Islet precursor cell (in vitro differentiated cells): ENCODE measurements at regions not wholly inside any gene's neighbourhood (a gene's known extent, or its start where the extent isn't known, plus 50 kb on each side); places are given as distances from the start of the nearest gene placed in this dataset.
A peak's percentile ranks its signal among the peaks of the same experiment; 100 is the strongest.

Source experiments
- DNase-seq: peaks from one replicate; pipeline ENCODE4 v3.0.0-alpha.2; 2018

DNA sequence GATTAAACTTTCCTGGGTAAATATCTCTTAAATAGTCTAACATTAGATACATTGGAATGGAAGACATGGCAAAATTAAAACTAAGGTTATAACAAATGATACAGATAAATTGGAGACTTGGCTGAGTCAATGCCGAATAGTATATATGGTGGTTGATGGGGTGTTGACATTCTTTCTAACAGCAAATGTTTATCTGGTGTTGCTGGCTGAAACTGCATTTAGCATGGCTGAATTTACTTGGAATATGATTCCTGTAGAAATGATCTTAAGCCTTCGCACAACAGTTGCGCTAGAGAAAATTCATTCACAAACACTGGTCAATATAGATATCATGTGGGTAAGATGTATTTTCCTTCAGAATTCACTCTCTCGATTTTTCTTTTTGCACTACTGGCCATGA lies 646.0 kb upstream of the CXADR start:
- no peak for DNase-seq

DNA sequence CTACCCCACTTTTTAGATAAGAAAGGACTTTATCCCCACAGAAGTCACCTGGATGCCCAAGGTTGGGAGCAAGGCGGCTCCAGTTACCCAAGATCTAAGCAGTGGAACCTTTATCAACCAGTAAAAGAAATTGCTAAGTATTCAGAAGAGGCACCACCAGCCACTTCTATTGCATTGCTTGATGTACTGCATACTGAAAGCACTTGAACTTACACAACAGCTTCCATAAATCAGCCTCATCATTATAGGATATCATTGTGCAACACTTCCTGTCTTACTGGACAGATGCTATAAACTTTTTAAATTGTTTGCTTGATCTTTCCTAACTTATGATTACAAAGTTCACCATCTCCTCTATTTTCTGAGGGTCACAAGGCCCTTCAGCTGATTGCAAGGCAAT lies 642.7 kb upstream of the CXADR start:
- no peak for DNase-seq

DNA sequence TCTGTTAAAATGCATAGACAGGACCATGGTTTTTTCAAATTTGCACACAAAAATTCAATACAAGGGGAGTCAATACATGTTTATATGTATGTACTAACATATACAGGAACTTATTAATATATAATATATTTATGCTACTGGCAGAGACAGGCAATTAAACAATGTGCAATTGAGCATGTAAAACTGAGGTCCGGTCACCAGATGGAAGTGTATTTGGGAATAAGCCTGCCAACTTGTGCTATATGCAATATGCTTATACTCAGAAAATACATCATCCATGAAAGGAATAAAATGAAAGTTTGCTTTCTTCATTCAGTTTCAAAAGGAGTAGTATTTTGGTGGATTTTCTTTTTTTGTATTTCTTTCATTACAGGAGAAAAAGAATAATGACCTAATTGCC lies 640.2 kb upstream of the CXADR start:
- DNase-seq, result no peak

DNA sequence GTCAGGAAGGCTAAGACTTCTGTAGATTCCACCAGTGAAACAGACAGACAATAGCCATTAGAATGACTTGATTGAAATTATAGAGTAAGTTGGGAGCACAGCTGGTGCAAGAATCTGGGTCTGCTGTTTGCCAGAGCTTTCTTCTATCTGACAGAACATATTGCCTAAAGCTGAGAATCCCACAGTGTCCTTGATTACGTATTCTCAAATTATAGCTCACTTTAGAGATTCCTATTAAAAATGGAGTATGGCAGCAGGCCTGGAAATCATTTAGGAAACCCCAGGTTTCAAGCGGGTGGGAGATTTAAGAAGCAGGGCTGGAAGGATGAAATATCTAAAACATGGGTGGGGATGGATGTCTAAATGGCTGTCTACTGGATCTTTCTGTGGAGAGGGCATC lies 639.7 kb upstream of the CXADR start:
- DNase-seq, result no peak

DNA sequence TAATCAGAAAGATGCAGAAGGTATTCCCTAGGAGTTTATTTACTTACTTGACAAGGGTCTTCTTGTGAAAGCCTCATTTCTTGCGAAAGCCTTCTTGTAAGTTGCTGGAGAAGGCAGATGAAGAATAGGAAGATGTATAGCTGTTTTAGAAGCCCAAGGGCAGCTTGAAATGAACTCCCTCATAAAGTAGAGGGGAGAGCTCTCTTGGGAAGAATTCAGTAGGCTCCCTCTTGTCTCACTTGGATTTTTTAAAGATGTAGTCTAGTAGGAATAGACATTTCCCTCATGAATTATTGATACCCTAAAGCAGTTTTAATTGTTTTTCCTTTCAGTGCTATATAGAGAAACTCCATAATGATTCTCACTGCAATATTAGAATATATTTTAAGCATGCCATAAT lies 639.2 kb upstream of the CXADR start:
- no peak for DNase-seq

DNA sequence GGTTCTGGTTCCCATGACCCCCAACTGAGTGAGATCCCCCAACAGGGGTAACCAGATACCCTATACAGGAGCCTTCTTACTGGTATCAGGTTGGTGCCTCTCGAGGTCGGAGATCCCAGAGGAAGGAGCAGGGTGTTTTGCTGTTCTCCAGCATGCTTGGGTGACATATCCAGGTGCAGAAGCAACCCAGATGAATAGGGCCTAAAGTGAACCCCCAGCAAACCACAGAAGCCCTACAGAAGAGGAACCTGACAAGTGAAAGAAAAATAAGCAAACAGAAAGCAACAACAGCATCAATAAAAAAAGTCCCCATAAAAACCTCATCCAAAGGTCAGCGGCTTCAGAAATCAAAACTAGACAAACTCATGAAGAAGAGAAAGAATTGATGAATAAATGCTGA lies 633.4 kb upstream of the CXADR start:
- DNase-seq, result no peak

DNA sequence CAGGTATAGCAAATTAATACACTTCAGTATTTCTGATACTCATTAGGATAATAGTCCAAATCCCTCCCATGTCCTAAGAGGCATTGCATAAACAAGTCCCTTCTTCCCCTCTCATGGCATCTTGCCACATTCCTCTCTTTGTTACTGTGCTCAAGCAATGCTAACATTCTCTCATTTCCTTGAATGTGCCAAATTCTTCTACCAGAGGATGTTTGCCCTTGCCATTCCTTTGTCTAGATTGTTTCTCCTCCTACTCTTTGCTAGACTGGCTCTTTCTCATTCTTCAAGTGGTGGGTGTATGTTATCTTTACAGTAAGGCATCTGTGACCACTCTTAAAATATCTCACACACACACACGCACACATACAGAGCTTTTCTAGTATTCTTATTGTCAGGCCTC lies 621.0 kb upstream of the CXADR start:
- no peak for DNase-seq

DNA sequence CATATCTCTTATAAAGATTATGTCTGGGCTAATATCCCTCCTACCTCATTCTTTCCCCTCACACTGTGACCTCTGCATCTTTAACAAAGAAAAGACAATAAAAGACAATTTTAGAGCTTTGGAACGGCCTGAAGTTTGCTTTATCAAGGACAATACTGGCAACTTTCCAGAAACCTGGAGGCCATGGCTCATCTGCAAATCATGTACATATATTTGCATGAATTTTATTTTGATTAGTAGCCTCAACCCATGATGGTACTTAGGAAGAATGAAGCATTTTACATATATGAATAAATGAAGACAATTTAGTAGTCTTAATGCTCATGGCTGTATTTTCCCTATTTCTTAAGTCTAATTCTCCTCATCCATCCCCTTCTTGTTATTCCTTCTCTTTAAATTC lies 612.2 kb upstream of the CXADR start:
- no peak for DNase-seq

DNA sequence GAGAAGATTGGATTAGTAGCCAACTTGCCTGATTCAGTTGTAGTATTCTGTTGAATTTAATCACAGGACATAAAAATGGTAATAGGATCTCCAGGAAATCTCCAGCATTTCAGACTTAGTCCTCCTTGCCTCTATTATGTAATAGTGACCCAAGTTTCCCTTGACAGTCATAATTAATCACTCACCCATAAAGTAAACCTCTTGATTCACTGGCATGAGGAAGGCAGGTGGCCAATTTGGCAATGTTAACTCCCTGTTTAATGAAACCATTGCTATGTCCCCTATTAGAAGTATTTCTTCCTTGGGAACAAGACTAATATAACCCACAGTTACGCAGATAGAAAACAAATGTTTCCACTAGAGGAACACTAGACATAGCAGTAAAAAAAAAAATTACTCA lies 604.8 kb upstream of the CXADR start:
- no peak for DNase-seq

DNA sequence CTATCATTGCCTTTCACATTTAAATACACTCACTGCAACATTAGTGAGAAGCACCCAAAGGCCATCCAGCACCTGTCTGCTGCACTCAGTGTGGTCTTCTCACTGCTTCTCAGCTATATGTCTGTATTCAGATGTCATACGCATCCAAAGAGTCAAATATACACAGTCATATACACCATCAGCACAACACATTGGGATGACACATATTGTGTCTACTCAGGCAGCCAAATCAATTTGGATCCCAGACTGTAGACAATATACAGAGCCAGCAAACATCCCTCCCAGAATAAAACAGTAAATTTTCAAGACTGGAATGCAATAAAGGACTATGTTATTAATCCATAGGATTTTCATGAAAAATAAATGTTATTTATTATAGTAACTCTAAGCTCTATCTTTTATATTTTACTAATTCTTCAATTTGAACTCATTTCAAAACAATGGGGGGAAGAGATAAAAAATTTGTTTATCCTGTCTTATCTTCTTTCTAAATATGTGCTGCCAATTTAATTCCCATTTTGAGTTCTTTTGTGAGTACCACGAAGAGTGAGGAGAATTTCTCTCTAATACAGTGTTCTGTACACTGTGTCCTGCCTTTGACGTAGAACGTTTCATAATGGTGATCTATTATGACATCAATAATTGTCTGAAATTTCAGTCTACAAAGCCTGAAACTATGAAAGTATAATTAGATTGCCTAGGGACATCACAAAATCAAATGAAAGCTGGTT lies 602.2 kb upstream of the CXADR start:
- DNase-seq, result no peak

DNA sequence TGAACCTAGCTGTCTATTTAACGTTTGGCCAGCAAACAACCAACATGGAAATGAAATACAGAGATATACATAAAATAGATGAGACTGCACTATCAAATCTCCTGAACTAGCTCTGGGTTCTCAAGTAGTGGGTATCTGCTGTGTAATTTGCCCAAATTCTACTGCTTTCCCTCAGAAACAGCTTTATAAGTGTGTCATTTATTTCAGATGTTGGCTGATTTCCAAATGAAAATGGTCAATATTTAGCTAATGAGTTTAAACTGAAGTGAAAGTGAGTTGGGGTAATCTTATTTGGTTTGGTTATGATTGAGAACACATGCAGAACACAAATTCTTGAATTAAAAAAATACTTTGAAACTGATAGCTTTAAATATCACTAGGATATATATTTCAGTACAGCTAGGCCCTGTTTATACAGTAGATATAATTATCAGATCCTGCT lies 601.7 kb upstream of the CXADR start:
- DNase-seq, result no peak

DNA sequence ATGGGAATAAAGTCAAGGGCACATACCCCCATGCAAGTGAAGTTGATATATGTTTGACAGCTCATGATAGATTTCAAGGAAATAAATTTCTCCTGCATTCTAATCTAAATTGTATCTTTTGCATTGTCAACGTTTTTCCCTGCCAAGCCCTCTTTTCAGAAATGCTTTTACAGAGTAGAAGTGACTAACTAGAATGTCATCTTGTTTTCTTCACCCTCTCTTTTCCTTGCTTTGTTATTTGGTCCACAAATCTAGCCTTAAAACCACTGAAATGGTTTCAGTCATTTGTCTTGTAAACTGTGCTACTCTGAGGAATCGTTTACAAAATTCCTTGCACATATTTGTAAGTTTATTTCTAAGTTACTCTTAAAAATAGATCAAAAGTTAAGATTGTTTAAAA lies 600.8 kb upstream of the CXADR start:
- no peak for DNase-seq

DNA sequence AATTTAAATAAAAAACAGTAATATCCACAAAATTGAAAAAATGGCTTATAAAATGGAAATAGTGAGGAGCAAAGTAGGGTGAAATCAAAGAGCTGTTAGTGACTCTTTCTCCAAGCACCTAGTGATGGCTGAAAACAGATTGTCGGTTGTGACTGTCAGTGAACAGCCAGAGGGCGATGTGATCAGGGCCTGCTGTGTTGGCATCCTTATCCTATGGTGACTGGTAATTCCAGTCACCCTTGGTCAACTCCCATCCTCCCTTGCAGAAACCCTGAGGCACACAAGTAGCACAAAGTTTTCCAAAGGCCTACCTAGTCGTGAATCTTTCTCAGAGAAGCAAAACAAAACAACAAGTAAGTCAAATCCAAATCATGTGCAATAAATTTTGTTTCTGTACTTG lies 599.8 kb upstream of the CXADR start:
- peak; percentile 58 for DNase-seq

DNA sequence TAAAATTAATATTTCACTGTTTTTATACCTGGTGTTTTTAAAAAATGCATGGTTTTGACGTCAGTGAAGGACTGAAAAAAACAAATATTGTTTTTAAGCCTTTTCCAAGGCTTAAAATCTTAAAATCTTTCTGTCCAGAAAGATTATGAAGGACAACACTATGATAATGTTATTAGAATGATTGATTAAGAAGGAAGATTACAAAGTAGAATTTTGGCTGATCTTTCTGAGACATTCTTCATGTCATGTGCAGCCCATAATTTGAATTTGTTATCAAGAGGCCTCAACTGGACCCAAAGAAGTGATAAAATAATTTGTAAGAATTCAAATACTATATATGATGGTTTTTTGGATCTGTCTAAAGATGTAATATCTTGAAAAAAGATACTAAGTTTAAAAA lies 584.4 kb upstream of the CXADR start:
- DNase-seq, result no peak

DNA sequence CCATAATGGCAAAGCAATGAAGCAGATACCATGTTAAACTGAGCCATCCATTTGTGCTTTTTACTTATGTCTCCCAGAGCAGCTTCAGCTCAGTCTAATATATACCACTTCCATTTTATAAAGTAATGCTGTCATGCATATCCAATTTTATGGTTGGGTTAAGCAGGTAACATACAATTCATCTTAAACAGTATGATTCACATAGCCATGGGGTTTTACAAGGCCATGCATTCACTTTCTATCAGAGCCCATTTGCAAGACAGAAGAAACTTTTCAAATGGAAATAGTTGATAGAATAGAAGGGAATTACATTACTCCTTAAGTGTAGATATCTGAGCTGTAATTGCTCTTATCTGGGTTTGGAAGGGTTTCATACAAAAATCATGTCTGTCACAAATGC lies 580.5 kb upstream of the CXADR start:
- DNase-seq, result no peak

DNA sequence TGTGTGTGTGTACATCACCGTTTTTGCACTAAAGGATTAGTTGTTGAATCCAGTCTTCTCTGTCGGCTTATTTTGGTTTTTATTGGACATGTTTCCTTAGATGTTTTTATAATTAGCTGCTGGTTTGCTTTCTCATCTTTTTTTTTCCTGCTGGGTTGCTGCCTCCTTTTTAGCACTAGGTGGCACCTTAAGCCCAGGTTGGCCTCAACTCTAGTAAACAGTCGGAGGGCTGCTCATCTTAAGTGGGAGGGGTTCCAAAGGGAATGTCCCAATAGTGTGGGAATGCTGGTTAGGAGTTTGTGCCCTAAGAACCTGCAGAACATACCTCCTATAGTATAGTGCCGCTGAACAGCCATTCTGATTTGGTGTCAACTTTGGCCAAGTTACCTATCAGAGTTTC lies 570.1 kb upstream of the CXADR start:
- DNase-seq, result peak; percentile 64

DNA sequence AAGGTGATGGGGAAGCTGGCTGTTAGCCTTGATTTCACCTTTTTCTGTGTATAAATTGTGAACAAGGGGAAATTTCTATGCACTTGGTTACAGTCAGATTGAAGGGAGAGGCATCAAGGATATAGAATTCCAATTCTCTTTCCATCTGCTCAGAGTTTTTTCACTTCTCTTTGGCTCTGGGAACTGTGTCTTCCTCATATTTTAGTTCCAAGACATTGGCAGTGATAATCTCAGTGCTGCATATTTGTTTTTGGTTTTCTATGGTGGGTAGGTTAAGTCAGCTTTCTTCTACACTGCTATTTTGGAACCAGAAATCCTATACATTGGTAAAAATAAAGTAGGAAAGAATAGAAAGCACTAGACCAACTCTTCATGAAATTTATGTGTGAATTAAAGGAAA lies 569.6 kb upstream of the CXADR start:
- no peak for DNase-seq

DNA sequence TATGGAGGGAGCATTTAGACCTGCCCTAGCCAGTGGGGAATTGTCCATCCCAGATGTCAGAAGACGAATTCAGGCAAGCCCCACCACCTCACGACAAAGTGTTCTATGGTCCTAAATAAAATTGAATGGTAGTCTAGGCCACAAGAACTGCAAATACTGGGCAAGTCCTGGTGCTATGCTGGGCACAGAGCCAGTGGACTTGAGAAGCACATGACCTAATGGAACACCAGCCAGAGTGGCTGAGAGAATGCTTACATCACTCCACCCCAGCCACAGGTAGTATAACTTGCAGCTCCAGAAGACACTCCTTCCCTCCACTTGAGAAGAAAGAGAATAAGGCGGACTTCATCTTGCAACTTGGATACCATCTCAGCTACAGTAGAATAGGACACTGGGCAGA lies 567.3 kb upstream of the CXADR start:
- no peak for DNase-seq

DNA sequence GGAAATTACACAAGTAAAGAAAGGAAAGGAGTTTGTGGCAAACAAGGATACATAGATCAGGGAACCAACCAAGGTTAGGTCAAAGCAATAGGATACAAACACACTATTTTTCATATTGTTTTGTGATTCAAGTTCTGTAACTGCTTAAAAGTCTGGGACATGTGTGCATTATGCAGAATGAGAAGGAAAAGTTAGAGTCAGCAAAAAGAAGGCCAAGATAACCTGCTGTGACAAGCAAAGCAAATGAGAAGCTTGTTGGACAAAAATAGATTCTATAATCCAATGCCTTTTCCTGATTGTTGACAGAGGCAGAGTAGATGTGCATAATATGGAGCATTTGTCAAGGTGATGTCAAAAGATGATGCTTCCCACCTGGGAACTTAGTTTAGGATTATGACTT lies 556.0 kb upstream of the CXADR start:
- no peak for DNase-seq

DNA sequence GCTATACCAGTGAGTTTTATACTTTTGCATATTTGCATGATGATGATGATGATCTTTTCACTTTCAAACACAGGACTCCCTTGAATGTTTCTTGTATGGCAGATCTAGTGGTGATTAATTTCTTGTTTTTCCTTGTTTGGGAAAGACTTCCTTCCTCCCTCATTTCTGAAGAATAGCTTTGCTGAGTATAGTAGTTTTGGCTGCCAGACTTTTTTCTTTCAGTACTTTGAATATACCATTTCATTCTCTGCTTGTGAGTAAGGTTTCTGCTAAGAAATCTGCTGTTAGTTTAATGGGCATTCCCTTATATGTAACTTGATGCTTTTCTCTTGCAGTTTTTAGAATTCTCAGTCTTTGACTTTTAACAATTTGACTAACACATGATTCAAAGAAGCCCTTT lies 547.4 kb upstream of the CXADR start:
- DNase-seq, result no peak

DNA sequence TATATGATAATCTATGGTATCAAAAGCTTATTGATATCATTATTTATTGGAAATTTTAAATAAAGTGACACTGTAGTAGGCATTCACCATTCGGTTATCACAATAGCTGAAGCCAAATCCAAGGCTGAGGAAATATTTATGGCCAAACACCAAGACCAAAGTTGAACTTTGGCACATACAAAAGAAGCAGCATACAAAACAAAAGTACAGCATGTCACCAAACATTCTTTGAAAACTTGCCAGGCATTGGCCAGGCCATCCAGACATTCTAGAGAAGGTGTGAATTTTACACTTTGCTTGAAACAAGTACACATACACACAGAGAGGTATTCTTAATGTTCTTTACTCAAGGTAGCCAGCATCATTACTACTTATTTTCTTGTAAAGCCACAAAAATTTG lies 544.4 kb upstream of the CXADR start:
- no peak for DNase-seq

DNA sequence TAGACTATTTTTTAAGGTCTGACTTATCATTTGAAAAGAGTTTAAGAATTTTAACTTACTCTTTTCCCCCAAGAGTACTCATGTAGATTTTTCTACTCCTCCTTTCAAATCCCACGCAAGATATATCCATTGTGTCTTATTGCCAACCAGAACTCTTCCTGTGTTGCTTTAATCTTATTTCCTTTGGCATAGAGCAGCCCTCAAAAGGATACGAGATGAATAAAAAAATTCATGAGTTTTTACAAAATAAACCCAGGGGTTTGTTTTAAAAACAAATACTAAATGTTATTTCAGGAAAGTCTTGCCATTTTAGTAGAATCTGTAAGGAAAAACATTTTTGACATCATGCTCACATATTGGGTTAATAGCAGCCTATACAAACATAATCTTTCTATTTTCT lies 543.2 kb upstream of the CXADR start:
- no peak for DNase-seq

DNA sequence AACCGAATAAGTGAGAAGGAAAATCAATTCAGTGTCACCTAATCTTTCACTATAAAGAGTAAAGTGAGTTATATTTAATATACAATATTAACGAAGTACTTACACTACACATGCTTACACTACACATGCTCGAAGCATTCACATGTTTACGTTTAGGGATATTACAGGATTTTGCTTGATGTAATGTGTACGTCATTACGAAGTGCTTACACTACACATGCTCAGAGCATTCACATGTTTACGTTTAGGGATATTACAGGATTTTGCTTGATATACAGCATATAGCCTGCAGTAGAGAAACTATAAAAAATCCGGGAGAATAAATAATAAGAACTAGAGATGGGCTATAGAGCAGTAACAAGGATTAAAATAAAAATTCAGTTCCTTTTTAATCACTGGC lies 538.8 kb upstream of the CXADR start:
- DNase-seq, result no peak

DNA sequence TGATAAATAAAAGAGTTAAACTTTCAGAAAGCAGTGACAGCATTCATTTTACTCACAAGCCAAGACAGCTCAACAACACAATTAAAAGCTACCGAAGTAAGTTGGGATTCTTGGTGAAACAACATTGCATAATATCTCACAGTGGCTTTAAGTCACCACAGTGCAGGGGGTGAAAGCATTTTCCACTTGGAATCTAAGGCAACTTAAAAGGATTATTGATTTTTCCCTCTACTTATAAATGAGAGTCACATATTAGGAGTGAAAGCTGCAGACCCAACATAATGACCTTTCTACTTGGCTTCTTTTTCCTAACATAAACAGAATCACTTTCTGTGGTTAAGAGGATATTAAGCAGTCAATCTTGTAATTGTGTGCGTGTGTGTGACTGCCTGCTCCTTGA lies 536.6 kb upstream of the CXADR start:
- DNase-seq, result no peak

DNA sequence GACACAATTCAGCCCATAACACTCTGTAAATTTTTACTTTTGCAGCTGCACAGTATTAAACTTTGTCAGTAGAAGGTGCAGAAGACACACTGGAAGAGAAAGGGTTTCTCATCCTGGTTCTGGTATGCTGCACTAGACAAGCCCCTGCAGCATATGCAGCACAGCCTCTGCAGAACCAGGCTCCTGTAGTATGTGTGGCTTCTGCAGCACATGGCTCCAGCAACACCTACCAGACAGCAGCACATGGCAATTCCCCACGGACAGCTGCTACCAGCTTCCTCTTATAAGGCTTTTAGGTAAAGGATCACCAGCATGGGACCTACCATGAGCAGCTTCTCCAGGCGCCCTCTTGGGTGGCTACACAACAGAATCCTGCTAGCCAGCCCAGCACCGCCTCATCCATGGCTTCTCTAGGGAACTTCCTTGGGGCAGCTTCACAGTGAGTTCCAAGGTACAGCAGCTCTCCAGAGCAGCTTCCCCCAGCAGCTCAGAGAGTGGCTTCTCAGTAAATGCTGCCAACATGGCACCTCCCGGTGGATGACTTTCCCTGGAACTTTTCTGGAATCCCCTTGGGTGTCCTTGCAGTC lies 534.4 kb upstream of the CXADR start:
- DNase-seq, result no peak
